ENCODE measurements at regions not wholly inside any gene's neighbourhood (a gene's known extent, or its start where the extent isn't known, plus 50 kb on each side); places are given as distances from the start of the nearest gene placed in this dataset.
"Not testable (repeated sequence)": the region's sequence is repeated elsewhere in the genome, so short reads cannot be mapped to it uniquely, and the experiment has no call there.

- no peak for TF ChIP-seq CTCF (conservative IDR thresholded peaks at IDR 0.05; ENCODE audit: low read depth)
- CTCF ChIA-PET: interaction anchor here (0.6 kb wide), 1 partner anchor 1101 kb away, joined by 3 read pairs; no protein-coding TSS in a partner anchor
- no peak for DNase-seq (ENCODE audit: low spot score)
- POLR2A ChIA-PET (ENCODE audit: low non-redundant PET): no interaction called here
- H3K27ac ChIP-seq: no peak overlapping the region
Observed at GRCh38 chr20:23294166-23294565, 56.4 kb upstream of the NXT1 start.

- no peak for DNase-seq (ENCODE audit: low spot score)
- CTCF ChIA-PET: no interaction called here
- POLR2A ChIA-PET (ENCODE audit: low non-redundant PET): no interaction called here
- H3K27ac ChIP-seq: no peak overlapping the region
- TF ChIP-seq CTCF (conservative IDR thresholded peaks at IDR 0.05; ENCODE audit: low read depth): no peak
Observed at GRCh38 chr20:23293689-23294088, 56.9 kb upstream of the NXT1 start.

GRCh38 chr20:23292311-23292710 is 58.3 kb upstream of the NXT1 start:
- DNase-seq (ENCODE audit: low spot score); POLR2A ChIA-PET (ENCODE audit: low non-redundant PET); H3K27ac ChIP-seq: not testable (repeated sequence)
- CTCF ChIA-PET: interaction anchor here (0.6 kb wide), 1 partner anchor 345 kb away, joined by 3 read pairs; no protein-coding TSS in a partner anchor

- ChIA-PET CTCF (interaction anchor here (0.6 kb wide), 2 partner anchors 345 to 678 kb away, joined by 3 read pairs; no protein-coding TSS in a partner anchor), POLR2A (ENCODE audit: low non-redundant PET) (no interaction called here)
- TF ChIP-seq CTCF (conservative IDR thresholded peaks at IDR 0.05; ENCODE audit: low read depth): no peak
- no peak overlapping the region for H3K27ac ChIP-seq
- no peak for DNase-seq (ENCODE audit: low spot score)
Observed at GRCh38 chr20:23291575-23292240, 58.9 kb upstream of the NXT1 start.

GRCh38 chr20:23290761-23291574 is 59.6 kb upstream of the NXT1 start:
- no peak for DNase-seq (ENCODE audit: low spot score)
- CTCF ChIA-PET: interaction anchor here (0.6 kb wide), 1 partner anchor 677 kb away, joined by 3 read pairs; no protein-coding TSS in a partner anchor
- H3K27ac ChIP-seq: no peak overlapping the region
- no peak for TF ChIP-seq CTCF (conservative IDR thresholded peaks at IDR 0.05; ENCODE audit: low read depth)
- POLR2A ChIA-PET (ENCODE audit: low non-redundant PET): no interaction called here

- DNase-seq (ENCODE audit: low spot score): no peak
- POLR2A ChIA-PET (ENCODE audit: low non-redundant PET): no interaction called here
- H3K27ac ChIP-seq: no peak overlapping the region
- no peak for TF ChIP-seq CTCF (conservative IDR thresholded peaks at IDR 0.05; ENCODE audit: low read depth)
- CTCF ChIA-PET: no interaction called here
Observed at GRCh38 chr20:23289724-23290395, 60.7 kb upstream of the NXT1 start.
